Fibroblast of pulmonary artery (primary cell): ENCODE measurements at regions not wholly inside any gene's neighbourhood (a gene's known extent, or its start where the extent isn't known, plus 50 kb on each side); places are given as distances from the start of the nearest gene placed in this dataset.

Experiments used
- DNase-seq: peaks from one replicate; pipeline ENCODE4 v3.0.0-alpha.2; 2010; ENCODE audit warnings: low read depth
- H3K4me3 ChIP-seq: replicated peaks from 2 replicates; pipeline ENCODE4 v1.5.1; 2011; ENCODE audit warnings: low read depth, mild to moderate bottlenecking, control low read depth, low read length, moderate library complexity
- CTCF ChIP-seq: IDR thresholded peaks from 2 replicates; pipeline ENCODE4 v1.5.1; 2011; ENCODE audit warnings: mild to moderate bottlenecking, control low read depth, low read length, inconsistent platforms; ENCODE audit errors: missing control alignments

- TF ChIP-seq CTCF, result no peak
- H3K4me3 ChIP-seq, result no peak overlapping the region
- no peak for DNase-seq
Observed at GRCh38 chr1:87665151-87665550, 336.5 kb downstream of the LMO4 start.

DNA sequence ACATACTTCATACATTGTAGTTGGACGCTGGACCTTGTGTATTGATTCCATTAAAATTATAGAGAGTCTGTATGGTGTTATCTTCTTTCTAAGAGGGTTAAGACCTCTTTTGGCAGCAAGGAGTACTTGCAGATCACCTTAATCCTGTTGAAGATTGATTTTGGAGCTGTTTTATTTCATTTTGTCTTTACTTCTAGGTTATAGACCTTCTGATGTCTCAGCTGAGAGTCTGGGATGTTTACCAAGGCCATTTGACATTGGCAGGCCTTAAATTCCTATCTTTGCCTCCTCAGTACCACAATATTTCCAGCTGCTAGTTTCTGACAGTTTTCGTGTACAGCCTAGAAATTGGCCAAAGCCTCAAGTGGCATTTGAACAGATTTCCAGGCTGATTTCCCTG is 338.0 kb downstream of the LMO4 start:
- no peak overlapping the region for H3K4me3 ChIP-seq
- no peak for DNase-seq
- TF ChIP-seq CTCF, result no peak

- H3K4me3 ChIP-seq, result no peak overlapping the region
- no peak for TF ChIP-seq CTCF
- DNase-seq, result no peak
Observed at GRCh38 chr1:87669674-87670073, 341.0 kb downstream of the LMO4 start.

DNA sequence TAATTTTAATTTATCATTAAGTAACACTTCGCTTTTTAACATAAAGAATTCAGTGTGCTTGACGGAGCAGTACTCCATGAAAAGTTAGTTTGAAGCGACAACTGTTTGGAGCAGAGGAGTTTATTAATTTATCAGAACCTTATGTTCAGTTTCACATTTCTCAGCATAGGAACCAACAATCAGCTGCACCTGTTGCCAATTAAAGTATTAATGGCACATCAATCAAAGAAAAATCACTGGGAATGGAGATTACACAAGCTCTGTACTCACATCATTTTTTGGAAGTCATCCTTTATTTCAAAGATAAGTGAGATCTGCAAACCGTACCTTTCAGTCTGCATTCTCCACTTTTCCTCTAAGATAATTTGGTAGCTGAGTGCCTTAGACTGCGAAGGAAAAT is 344.6 kb downstream of the LMO4 start:
- H3K4me3 ChIP-seq, result no peak overlapping the region

GRCh38 chr1:87673748-87674147 is 345.1 kb downstream of the LMO4 start:
- DNase-seq, result peak; percentile 16
- H3K4me3 ChIP-seq, result no peak overlapping the region
- TF ChIP-seq CTCF, result peak; percentile 23

More for the DNA sequence above, 344.6 kb downstream of the LMO4 start:
- DNase-seq, result no peak
- no peak for TF ChIP-seq CTCF

DNA sequence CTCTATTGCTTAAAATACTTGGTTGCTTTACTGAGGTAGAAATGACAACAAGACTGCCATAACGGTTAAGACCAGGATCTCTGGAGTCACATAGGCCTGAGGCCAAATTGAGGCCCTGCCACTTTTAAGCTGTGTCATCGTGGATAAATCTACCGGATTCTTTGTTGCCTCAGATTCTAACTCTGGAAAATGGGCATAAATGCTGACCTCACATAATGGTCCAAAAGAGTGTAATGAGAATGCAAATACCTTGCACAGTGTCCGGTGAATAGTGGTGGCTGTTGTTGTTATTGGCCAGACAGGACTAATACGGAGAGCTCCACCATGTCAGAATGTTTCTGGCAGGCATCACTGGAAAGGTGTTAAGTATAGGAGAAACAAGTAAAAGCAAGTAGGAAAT is 346.1 kb downstream of the LMO4 start:
- no peak overlapping the region for H3K4me3 ChIP-seq
- no peak for DNase-seq
- TF ChIP-seq CTCF, result no peak

- H3K4me3 ChIP-seq, result no peak overlapping the region
- TF ChIP-seq CTCF, result no peak
- no peak for DNase-seq
Observed at GRCh38 chr1:87678266-87678665, 349.6 kb downstream of the LMO4 start.
